ENCODE measurements at regions not wholly inside any gene's neighbourhood (a gene's known extent, or its start where the extent isn't known, plus 50 kb on each side); places are given as distances from the start of the nearest gene placed in this dataset.

GRCh38 chr13:100817928-100818327, 143.3 kb upstream of the TMTC4 start:
- Histone ChIP-seq H2AFZ (ENCODE audit: low read depth, low read length, poor library complexity, severe bottlenecking) (no peak overlapping the region), H4K20me1 (ENCODE audit: insufficient read depth) (no peaks in the 10 kb centered on the region), H3K4me2 (ENCODE audit: low read length) (no peak overlapping the region), H3K9ac (ENCODE audit: low read length) (no peak overlapping the region), H3K36me3 (ENCODE audit: control insufficient read depth in 1 of 2, insufficient read depth in 2 of 2, low read length in 2 of 2) (no peaks in the 10 kb centered on the region), H3K9me2 (ENCODE audit: insufficient read depth) (no peaks in the 10 kb centered on the region), H3K27ac (ENCODE audit: low read depth, low read length) (no peak overlapping the region), H3K27me3 (ENCODE audit: insufficient read depth, low read length) (peaks cover 37% of the 10 kb centered on the region), H3K79me2 (ENCODE audit: insufficient read depth, low read length) (no peaks in the 10 kb centered on the region), H3K4me1 (ENCODE audit: control insufficient read depth in 1 of 2, insufficient read depth in 2 of 2, low read length in 2 of 2) (no peaks in the 10 kb centered on the region), H3K9me3 (ENCODE audit: control insufficient read depth in 1 of 2, insufficient read depth in 1 of 2, low read depth in 1 of 2, low read length in 2 of 2) (no peaks in the 10 kb centered on the region), H3K4me3 (replicated peaks in 1 of 2; ENCODE audit: low read depth in 1 of 2, low read length in 2 of 2) (no peak overlapping the region)
- no TSS peak for BruUV-seq (replicated peaks)
- ATAC-seq (no peak), DNase-seq (ENCODE audit: low read depth, low spot score) (no peak)
- ChIA-PET CTCF (no interaction called here), POLR2A (no interaction called here), RAD21 (ENCODE audit: low non-redundant PET in 1 of 2, low total read pairs in 2 of 2, uncharacterized antibody in 2 of 2, unreplicated experiment in 2 of 2) (no interaction called here)
- TF ChIP-seq CEBPB (IDR thresholded peaks at IDR 0.05; ENCODE audit: low read depth) (no peak), ZFX (IDR thresholded peaks at IDR 0.05) (no peak), EZH2phosphoT487 (IDR thresholded peaks at IDR 0.05; ENCODE audit: borderline replicate concordance) (no peak), SP1 (IDR thresholded peaks at IDR 0.05; ENCODE audit: low read depth) (no peak), POLR2A (IDR thresholded peaks at IDR 0.05; ENCODE audit: borderline replicate concordance, extremely low read depth, insufficient read depth, insufficient read length) (no peak), REST (IDR thresholded peaks at IDR 0.05; ENCODE audit: low read depth) (no peak), EGR1 (IDR thresholded peaks at IDR 0.05; ENCODE audit: low read depth) (no peak), RAD21 (IDR thresholded peaks at IDR 0.05; ENCODE audit: low read depth) (no peak), EZH2 (IDR thresholded peaks at IDR 0.05) (no peak), FOSL1 (IDR thresholded peaks at IDR 0.05; ENCODE audit: low read depth) (no peak), YY1 (IDR thresholded peaks at IDR 0.05; ENCODE audit: extremely low read depth, insufficient replicate concordance, low read depth, low read length) (no peak), POLR2AphosphoS5 (IDR thresholded peaks at IDR 0.05; ENCODE audit: low read depth, low read length) (no peak)
- TF ChIP-seq, protein P1, sequence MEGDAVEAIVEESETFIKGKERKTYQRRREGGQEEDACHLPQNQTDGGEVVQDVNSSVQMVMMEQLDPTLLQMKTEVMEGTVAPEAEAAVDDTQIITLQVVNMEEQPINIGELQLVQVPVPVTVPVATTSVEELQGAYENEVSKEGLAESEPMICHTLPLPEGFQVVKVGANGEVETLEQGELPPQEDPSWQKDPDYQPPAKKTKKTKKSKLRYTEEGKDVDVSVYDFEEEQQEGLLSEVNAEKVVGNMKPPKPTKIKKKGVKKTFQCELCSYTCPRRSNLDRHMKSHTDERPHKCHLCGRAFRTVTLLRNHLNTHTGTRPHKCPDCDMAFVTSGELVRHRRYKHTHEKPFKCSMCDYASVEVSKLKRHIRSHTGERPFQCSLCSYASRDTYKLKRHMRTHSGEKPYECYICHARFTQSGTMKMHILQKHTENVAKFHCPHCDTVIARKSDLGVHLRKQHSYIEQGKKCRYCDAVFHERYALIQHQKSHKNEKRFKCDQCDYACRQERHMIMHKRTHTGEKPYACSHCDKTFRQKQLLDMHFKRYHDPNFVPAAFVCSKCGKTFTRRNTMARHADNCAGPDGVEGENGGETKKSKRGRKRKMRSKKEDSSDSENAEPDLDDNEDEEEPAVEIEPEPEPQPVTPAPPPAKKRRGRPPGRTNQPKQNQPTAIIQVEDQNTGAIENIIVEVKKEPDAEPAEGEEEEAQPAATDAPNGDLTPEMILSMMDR (IDR thresholded peaks at IDR 0.05 in 2 of 3, conservative IDR thresholded peaks at IDR 0.05 in 1 of 3; ENCODE audit: borderline replicate concordance in 1 of 3, insufficient read depth in 1 of 3, low read depth in 2 of 3, low read length in 2 of 3) = no peak
- TF ChIP-seq, protein P2, sequence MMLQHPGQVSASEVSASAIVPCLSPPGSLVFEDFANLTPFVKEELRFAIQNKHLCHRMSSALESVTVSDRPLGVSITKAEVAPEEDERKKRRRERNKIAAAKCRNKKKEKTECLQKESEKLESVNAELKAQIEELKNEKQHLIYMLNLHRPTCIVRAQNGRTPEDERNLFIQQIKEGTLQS (IDR thresholded peaks at IDR 0.05) = no peak
- intact Hi-C loops (cut with micrococcal nuclease) = no loop called here

Data from HCT116 (cell line).